ENCODE measurements at regions not wholly inside any gene's neighbourhood (a gene's known extent, or its start where the extent isn't known, plus 50 kb on each side); places are given as distances from the start of the nearest gene placed in this dataset.

GRCh38 chr5:34571677-34572041 is 84.5 kb upstream of the RAI14 start:
- peak; percentile 68 for DNase-seq (ENCODE audit: low read depth)
- no peak for TF ChIP-seq CTCF (conservative IDR thresholded peaks at IDR 0.05; ENCODE audit: low read depth, low read length)
- no peak overlapping the region for H3K4me3 ChIP-seq (ENCODE audit: low read depth, low read length)

DNA sequence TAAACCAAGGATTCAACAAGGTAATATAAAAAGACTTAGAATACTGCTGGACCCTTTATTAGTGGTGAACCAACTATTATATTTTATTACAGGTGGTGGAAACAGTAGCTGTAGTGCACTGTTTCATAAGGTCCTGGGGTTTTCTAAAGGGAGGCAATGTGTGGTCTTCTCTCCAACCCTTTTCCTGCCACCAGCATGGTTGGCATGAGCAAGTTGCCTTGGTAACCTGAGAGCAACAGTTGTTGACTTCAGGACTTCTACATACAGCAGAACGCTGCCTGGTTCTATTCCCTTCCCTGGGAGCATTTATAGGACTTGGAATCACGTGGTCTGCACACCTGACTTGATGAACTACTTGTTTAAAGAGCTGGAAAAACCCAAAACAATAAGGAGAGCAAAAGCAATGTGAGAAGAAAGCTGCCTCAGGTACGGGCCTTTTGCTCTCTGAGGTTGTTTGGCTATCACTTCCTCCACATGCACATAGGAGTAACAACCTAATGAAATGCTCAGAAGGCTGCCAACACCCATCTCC is 81.1 kb upstream of the RAI14 start:
- H3K4me3 ChIP-seq (ENCODE audit: low read depth, low read length) = no peak overlapping the region
- TF ChIP-seq CTCF (conservative IDR thresholded peaks at IDR 0.05; ENCODE audit: low read depth, low read length) = no peak
- DNase-seq (ENCODE audit: low read depth) = no peak

GRCh38 chr5:34576891-34577666 is 79.0 kb upstream of the RAI14 start:
- H3K4me3 ChIP-seq (ENCODE audit: low read depth, low read length) = no peak overlapping the region
- TF ChIP-seq CTCF (conservative IDR thresholded peaks at IDR 0.05; ENCODE audit: low read depth, low read length) = no peak
- no peak for DNase-seq (ENCODE audit: low read depth)

DNA sequence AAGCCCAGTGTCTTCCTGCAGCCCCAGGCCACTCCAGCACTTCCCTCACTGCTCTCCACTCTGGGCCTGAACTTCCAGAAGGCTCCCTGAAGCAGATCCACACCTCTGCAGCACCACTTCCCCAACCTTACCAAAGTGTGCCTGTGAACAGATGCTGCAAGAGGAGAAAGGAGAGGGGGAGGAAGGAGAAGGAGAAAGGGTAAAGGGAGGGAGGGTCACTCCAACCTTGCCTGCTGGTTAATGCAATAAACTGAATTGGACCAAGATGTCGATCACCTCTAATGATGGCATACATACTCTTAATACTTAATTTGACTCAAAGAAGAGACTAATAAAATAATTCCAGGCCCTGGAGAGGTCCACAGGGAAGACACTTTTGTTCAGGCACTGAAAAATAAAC is 77.2 kb upstream of the RAI14 start:
- TF ChIP-seq CTCF (conservative IDR thresholded peaks at IDR 0.05; ENCODE audit: low read depth, low read length) = no peak
- DNase-seq (ENCODE audit: low read depth) = no peak
- H3K4me3 ChIP-seq (ENCODE audit: low read depth, low read length) = no peak overlapping the region

GRCh38 chr5:34580983-34581382 is 75.1 kb upstream of the RAI14 start:
- no peak overlapping the region for H3K4me3 ChIP-seq (ENCODE audit: low read depth, low read length)
- DNase-seq (ENCODE audit: low read depth) = peak; percentile 26
- TF ChIP-seq CTCF (conservative IDR thresholded peaks at IDR 0.05; ENCODE audit: low read depth, low read length) = no peak

DNA sequence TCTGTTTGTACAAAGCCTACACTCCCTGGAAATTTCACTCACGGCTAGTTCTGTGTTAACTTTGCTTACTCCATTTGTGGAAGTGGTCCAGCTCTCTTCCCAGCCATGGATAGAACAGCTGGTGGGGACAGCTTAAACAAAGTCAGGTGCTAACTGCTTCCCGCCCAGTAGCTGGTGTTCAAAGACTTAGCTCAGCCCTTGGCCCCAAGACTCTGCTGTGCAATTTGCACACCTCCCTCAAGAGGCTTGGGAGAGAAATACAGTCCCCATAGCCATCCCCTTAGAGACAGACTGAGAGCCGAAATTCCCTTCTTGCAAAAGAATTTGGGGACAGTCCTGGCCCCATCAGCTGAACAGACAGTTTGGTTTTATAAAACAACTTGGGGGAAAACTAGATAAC is 73.8 kb upstream of the RAI14 start:
- no peak for DNase-seq (ENCODE audit: low read depth)
- TF ChIP-seq CTCF (conservative IDR thresholded peaks at IDR 0.05; ENCODE audit: low read depth, low read length) = peak; percentile 23
- no peak overlapping the region for H3K4me3 ChIP-seq (ENCODE audit: low read depth, low read length)

DNA sequence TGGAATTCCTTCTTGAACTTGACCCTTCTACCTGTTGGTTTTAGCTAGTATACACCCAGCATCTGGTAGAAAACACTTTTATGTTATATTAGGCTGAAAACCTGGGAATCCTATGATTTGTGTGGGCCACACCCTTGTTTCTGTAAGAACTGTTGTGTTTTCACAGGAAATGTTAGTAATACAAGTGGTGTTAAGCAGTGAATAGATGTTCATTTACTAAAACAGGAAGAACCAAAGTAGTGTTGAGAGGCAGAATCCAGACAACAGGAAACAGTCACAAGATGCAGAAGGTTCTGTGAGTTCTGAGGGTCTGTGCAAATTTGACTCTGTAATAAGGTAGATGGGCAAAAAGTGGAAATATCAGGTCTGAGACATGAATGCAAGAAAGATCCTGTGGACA is 73.0 kb upstream of the RAI14 start:
- no peak for DNase-seq (ENCODE audit: low read depth)
- H3K4me3 ChIP-seq (ENCODE audit: low read depth, low read length) = no peak overlapping the region
- no peak for TF ChIP-seq CTCF (conservative IDR thresholded peaks at IDR 0.05; ENCODE audit: low read depth, low read length)
